Endothelial cell (in vitro differentiated cells): ENCODE measurements at regions not wholly inside any gene's neighbourhood (a gene's known extent, or its start where the extent isn't known, plus 50 kb on each side); places are given as distances from the start of the nearest gene placed in this dataset.
"Not testable (repeated sequence)": the region's sequence is repeated elsewhere in the genome, so short reads cannot be mapped to it uniquely, and the experiment has no call there.

Source experiments
- DNase-seq: peaks from one replicate; pipeline ENCODE4 v3.0.0; 2021; ENCODE audit warnings: low spot score
- H3K27ac Mint-ChIP-seq: one replicate; pipeline ENCODE4 v1.8.0; 2021; ENCODE audit warnings: mixed read lengths, inconsistent platforms; ENCODE audit not compliant: unreplicated experiment
- H3K27me3 Mint-ChIP-seq: one replicate; pipeline ENCODE4 v1.8.0; 2021; ENCODE audit warnings: mild to moderate bottlenecking, moderate library complexity, mixed read lengths, inconsistent platforms; ENCODE audit not compliant: unreplicated experiment
- H3K36me3 Mint-ChIP-seq: one replicate; pipeline ENCODE4 v1.8.0; 2021; ENCODE audit warnings: mild to moderate bottlenecking, low read depth, mixed read lengths, inconsistent platforms; ENCODE audit not compliant: unreplicated experiment
- H3K4me1 Mint-ChIP-seq: one replicate; pipeline ENCODE4 v1.8.0; 2021; ENCODE audit warnings: mild to moderate bottlenecking, mixed read lengths, inconsistent platforms; ENCODE audit not compliant: unreplicated experiment
- H3K4me3 Mint-ChIP-seq: one replicate; pipeline ENCODE4 v1.8.0; 2021; ENCODE audit warnings: mild to moderate bottlenecking, mixed read lengths, inconsistent platforms; ENCODE audit not compliant: unreplicated experiment
- H3K9me3 Mint-ChIP-seq: one replicate; pipeline ENCODE4 v1.8.0; 2021; ENCODE audit warnings: mixed read lengths, inconsistent platforms; ENCODE audit not compliant: unreplicated experiment
- CTCF ChIP-seq: fragments of 200-600 bp; sonication (generic); IDR thresholded peaks from one replicate; pipeline ENCODE4 v1.5.0; 2021; ENCODE audit warnings: antibody characterized with exemption; ENCODE audit not compliant: unreplicated experiment

- no peak overlapping the region for H3K4me3 Mint-ChIP-seq
Measured at GRCh38 chr10:16146993-16147392, 286.7 kb upstream of the MINDY3 start.

GRCh38 chr10:16155834-16156233, 281.0 kb upstream of the PTER start:
- no peak for TF ChIP-seq CTCF

More at GRCh38 chr10:16146993-16147392, 286.7 kb upstream of the MINDY3 start:
- H3K4me1 Mint-ChIP-seq = no peaks in the 10 kb centered on the region
- no peaks in the 10 kb centered on the region for H3K27me3 Mint-ChIP-seq
- TF ChIP-seq CTCF = no peak
- H3K36me3 Mint-ChIP-seq = no peaks in the 10 kb centered on the region
- no peak overlapping the region for H3K27ac Mint-ChIP-seq
- no peaks in the 10 kb centered on the region for H3K9me3 Mint-ChIP-seq
- no peak for DNase-seq

GRCh38 chr10:16156681-16157080, 280.1 kb upstream of the PTER start:
- Mint-ChIP-seq H3K27me3 (peaks cover 1% of the 10 kb centered on the region), H3K9me3 (no peaks in the 10 kb centered on the region), H3K27ac (no peak overlapping the region), H3K36me3 (no peaks in the 10 kb centered on the region), H3K4me3 (no peak overlapping the region), H3K4me1 (no peaks in the 10 kb centered on the region)
- TF ChIP-seq CTCF = no peak
- no peak for DNase-seq

More at GRCh38 chr10:16155834-16156233, 281.0 kb upstream of the PTER start:
- H3K9me3 Mint-ChIP-seq = no peaks in the 10 kb centered on the region
- no peaks in the 10 kb centered on the region for H3K36me3 Mint-ChIP-seq
- no peak for DNase-seq
- H3K27ac Mint-ChIP-seq = no peak overlapping the region
- peaks cover 1% of the 10 kb centered on the region for H3K27me3 Mint-ChIP-seq
- H3K4me3 Mint-ChIP-seq = no peak overlapping the region
- no peaks in the 10 kb centered on the region for H3K4me1 Mint-ChIP-seq

GRCh38 chr10:16165067-16165466, 271.7 kb upstream of the PTER start:
- not testable (repeated sequence) for H3K4me1 Mint-ChIP-seq, H3K9me3 Mint-ChIP-seq, H3K27me3 Mint-ChIP-seq, H3K36me3 Mint-ChIP-seq, DNase-seq, H3K4me3 Mint-ChIP-seq, H3K27ac Mint-ChIP-seq

GRCh38 chr10:16182144-16182543, 254.7 kb upstream of the PTER start:
- peaks cover 4% of the 10 kb centered on the region for H3K4me1 Mint-ChIP-seq
- H3K27me3 Mint-ChIP-seq = no peaks in the 10 kb centered on the region
- H3K9me3 Mint-ChIP-seq = no peaks in the 10 kb centered on the region
- no peak for TF ChIP-seq CTCF
- no peak overlapping the region for H3K4me3 Mint-ChIP-seq
- DNase-seq = no peak
- no peaks in the 10 kb centered on the region for H3K36me3 Mint-ChIP-seq
- no peak overlapping the region for H3K27ac Mint-ChIP-seq

- Mint-ChIP-seq H3K4me1 (peaks cover 4% of the 10 kb centered on the region), H3K4me3 (no peak overlapping the region), H3K27ac (no peak overlapping the region), H3K27me3 (no peaks in the 10 kb centered on the region), H3K36me3 (no peaks in the 10 kb centered on the region), H3K9me3 (no peaks in the 10 kb centered on the region)
- no peak for DNase-seq
- no peak for TF ChIP-seq CTCF
Measured at GRCh38 chr10:16182688-16183087, 254.1 kb upstream of the PTER start.
